ENCODE measurements at regions not wholly inside any gene's neighbourhood (a gene's known extent, or its start where the extent isn't known, plus 50 kb on each side); places are given as distances from the start of the nearest gene placed in this dataset.

- no peak for TF ChIP-seq POLR2AphosphoS5 (IDR thresholded peaks at IDR 0.05)
- TF ChIP-seq EP300 (IDR thresholded peaks at IDR 0.05; ENCODE audit: low read depth): no peak
- no peak for TF ChIP-seq POLR2A (IDR thresholded peaks at IDR 0.05)
- TF ChIP-seq, protein P1, sequence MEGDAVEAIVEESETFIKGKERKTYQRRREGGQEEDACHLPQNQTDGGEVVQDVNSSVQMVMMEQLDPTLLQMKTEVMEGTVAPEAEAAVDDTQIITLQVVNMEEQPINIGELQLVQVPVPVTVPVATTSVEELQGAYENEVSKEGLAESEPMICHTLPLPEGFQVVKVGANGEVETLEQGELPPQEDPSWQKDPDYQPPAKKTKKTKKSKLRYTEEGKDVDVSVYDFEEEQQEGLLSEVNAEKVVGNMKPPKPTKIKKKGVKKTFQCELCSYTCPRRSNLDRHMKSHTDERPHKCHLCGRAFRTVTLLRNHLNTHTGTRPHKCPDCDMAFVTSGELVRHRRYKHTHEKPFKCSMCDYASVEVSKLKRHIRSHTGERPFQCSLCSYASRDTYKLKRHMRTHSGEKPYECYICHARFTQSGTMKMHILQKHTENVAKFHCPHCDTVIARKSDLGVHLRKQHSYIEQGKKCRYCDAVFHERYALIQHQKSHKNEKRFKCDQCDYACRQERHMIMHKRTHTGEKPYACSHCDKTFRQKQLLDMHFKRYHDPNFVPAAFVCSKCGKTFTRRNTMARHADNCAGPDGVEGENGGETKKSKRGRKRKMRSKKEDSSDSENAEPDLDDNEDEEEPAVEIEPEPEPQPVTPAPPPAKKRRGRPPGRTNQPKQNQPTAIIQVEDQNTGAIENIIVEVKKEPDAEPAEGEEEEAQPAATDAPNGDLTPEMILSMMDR (IDR thresholded peaks at IDR 0.05): no peak
- no peak for DNase-seq
- in situ Hi-C loops (cut with MboI; ENCODE audit: low pct_ligation_motif_present in 1 of 4, low pct_unique_long_range_greater_than_20kb in 1 of 4, low sequenced_read_pairs in 3 of 4) (no loop called here), intact Hi-C loops (cut with DNase I; ENCODE audit: low total_unique reads) (no loop called here)
- Histone ChIP-seq H3K27ac (no peak overlapping the region), H3K9me3 (no peaks in the 10 kb centered on the region), H3K27me3 (no peaks in the 10 kb centered on the region), H3K36me3 (no peaks in the 10 kb centered on the region), H3K4me3 (no peak overlapping the region), H3K4me1 (peaks cover 0 to 4% (median 2%) of the 10 kb centered on the region in 4 donors)
- 78 to 91% methylated on average over 1 of the region's 1 CpG for whole genome bisulfite sequencing, 2 donors (ENCODE audit: low coverage in 1 of 2)
These were observed 53.3 kb downstream of the C7orf25 start for GRCh38 chr7:42858570-42858969.

DNA sequence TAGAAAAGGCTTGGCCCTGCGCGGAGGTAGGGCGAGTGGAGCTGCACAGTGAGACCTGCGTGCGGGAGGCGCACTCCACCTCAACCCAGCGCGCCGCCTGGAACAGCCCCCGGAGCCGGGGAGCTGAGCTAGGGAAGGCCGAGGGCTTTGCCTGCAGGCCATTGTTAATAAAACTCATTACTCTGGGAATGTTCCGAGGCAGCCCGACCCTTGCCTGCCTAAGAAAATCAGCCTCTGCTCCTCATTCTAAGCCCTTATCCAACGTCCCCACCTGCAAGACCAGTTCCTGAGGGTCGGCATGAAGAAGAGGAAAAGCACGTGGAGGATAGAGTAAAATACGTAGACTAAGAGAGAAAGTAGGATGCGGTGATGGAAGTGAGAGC lies 55.3 kb downstream of the C7orf25 start:
- DNase-seq: no peak
- intact Hi-C loops (cut with DNase I; ENCODE audit: low total_unique reads): no loop called here
- H3K4me3 ChIP-seq: peak overlapping the region; percentile 9 to 51 (median 34)
- H3K27me3 ChIP-seq: no peaks in the 10 kb centered on the region
- WGBS, 2 donors (ENCODE audit: low coverage in 1 of 2): 24 to 44% methylated on average over 7 to 19 of the region's 19 CpGs
- TF ChIP-seq, protein P1 (IDR thresholded peaks at IDR 0.05): no peak
- TF ChIP-seq POLR2A (IDR thresholded peaks at IDR 0.05) (no peak), POLR2AphosphoS5 (IDR thresholded peaks at IDR 0.05) (no peak), EP300 (IDR thresholded peaks at IDR 0.05; ENCODE audit: low read depth) (no peak)
- H3K27ac ChIP-seq: peak overlapping the region in 2 of 4 donors; percentile 19 to 62
- in situ Hi-C loops (cut with MboI; ENCODE audit: low pct_ligation_motif_present in 1 of 4, low pct_unique_long_range_greater_than_20kb in 1 of 4, low sequenced_read_pairs in 3 of 4): no loop called here
- peaks cover 0 to 4% (median 2%) of the 10 kb centered on the region in 4 donors for H3K4me1 ChIP-seq
- H3K9me3 ChIP-seq: no peaks in the 10 kb centered on the region
- H3K36me3 ChIP-seq: no peaks in the 10 kb centered on the region

GRCh38 chr7:42854571-42855118 lies 57.2 kb downstream of the C7orf25 start:
- Histone ChIP-seq H3K27ac (no peak overlapping the region), H3K4me3 (no peak overlapping the region), H3K36me3 (no peaks in the 10 kb centered on the region), H3K4me1 (peaks cover 0 to 4% (median 2%) of the 10 kb centered on the region in 4 donors), H3K27me3 (no peaks in the 10 kb centered on the region), H3K9me3 (no peaks in the 10 kb centered on the region)
- no peak for DNase-seq
- 88% methylated on average over 11 of the region's 11 CpGs; no CpG with 5 or more reads in 1 of the 2 donors for WGBS, 2 donors (ENCODE audit: low coverage in 1 of 2)
- TF ChIP-seq EP300 (IDR thresholded peaks at IDR 0.05; ENCODE audit: low read depth) (no peak), POLR2AphosphoS5 (IDR thresholded peaks at IDR 0.05) (no peak), POLR2A (IDR thresholded peaks at IDR 0.05) (no peak)
- TF ChIP-seq, protein P1 (IDR thresholded peaks at IDR 0.05): no peak
- in situ Hi-C loops (cut with MboI; ENCODE audit: low pct_ligation_motif_present in 1 of 4, low pct_unique_long_range_greater_than_20kb in 1 of 4, low sequenced_read_pairs in 3 of 4) (no loop called here), intact Hi-C loops (cut with DNase I; ENCODE audit: low total_unique reads) (no loop called here)

- WGBS, 2 donors (ENCODE audit: low coverage in 1 of 2): 49 to 54% methylated on average over 4 of the region's 4 CpGs
These were observed 59.3 kb downstream of the C7orf25 start for GRCh38 chr7:42852531-42852930.

More at GRCh38 chr7:42852531-42852930, 59.3 kb downstream of the C7orf25 start:
- intact Hi-C loops (cut with DNase I; ENCODE audit: low total_unique reads) (no loop called here), in situ Hi-C loops (cut with MboI; ENCODE audit: low pct_ligation_motif_present in 1 of 4, low pct_unique_long_range_greater_than_20kb in 1 of 4, low sequenced_read_pairs in 3 of 4) (no loop called here)
- no peak overlapping the region for H3K4me3 ChIP-seq
- no peak for TF ChIP-seq POLR2AphosphoS5 (IDR thresholded peaks at IDR 0.05)
- TF ChIP-seq EP300 (IDR thresholded peaks at IDR 0.05; ENCODE audit: low read depth): no peak
- H3K27me3 ChIP-seq: no peaks in the 10 kb centered on the region
- no peak for DNase-seq
- H3K9me3 ChIP-seq: no peaks in the 10 kb centered on the region
- no peaks in the 10 kb centered on the region for H3K36me3 ChIP-seq
- H3K27ac ChIP-seq: no peak overlapping the region
- H3K4me1 ChIP-seq: peaks cover 0 to 4% (median 2%) of the 10 kb centered on the region in 4 donors

Measured in transverse colon (tissue), 4 donors.